IMR-90 (cell line): ENCODE measurements at regions not wholly inside any gene's neighbourhood (a gene's known extent, or its start where the extent isn't known, plus 50 kb on each side); places are given as distances from the start of the nearest gene placed in this dataset.

Experiments used
- ATAC-seq: fragments of 200-7000 bp; cut with Tn5 transposase; 2 replicates; pipeline ENCODE4 v1.9.1; 2020; ENCODE audit warnings: low read depth, mild to moderate bottlenecking, moderate library complexity
- BruUV-seq: library from RNA; stranded (reverse); fragments of 400-500 nt; replicated peaks from 2 replicates; lab custom pipeline; 2021; lab: Mats Ljungman, UMichigan
- CTCF ChIA-PET: fragments of 300-600 bp; formaldehyde crosslinking; extraction: SDS; loops from one replicate; lab custom pipeline; 2021; ENCODE audit warnings: antibody characterized with exemption; lab: Yijun Ruan, JAX
- POLR2A ChIA-PET: fragments of 300-600 bp; sonication (Branson Sonifier 250); formaldehyde crosslinking; loops from one replicate; lab custom pipeline; 2022; ENCODE audit warnings: antibody characterized with exemption; ENCODE audit not compliant: unreplicated experiment; lab: Charles Lee
- DNase-seq: peaks from one replicate; pipeline ENCODE4 v3.0.0; 2013
- H2AFZ ChIP-seq: replicated peaks from 2 replicates; pipeline ENCODE3; 2013; ENCODE audit warnings: low read length, mild to moderate bottlenecking; ENCODE audit not compliant: poor library complexity
- H2AK5ac ChIP-seq: 2 replicates; pipeline ENCODE4 v1.6.1; 2013; ENCODE audit warnings: low read depth, low read length, inconsistent platforms
- H2AK9ac ChIP-seq: replicated peaks from 2 replicates; pipeline ENCODE3; 2013; ENCODE audit warnings: mild to moderate bottlenecking, low read depth, low read length, moderate library complexity; ENCODE audit not compliant: poor library complexity
- H2BK120ac ChIP-seq: 2 replicates; pipeline ENCODE4 v1.6.1; 2013; ENCODE audit warnings: low read depth, low read length, inconsistent platforms
- H2BK15ac ChIP-seq: 3 replicates; pipeline ENCODE4 v1.6.1; 2013; ENCODE audit warnings: low read depth, low read length, inconsistent platforms
- H2BK20ac ChIP-seq: 2 replicates; pipeline ENCODE4 v1.6.1; 2013; ENCODE audit warnings: low read depth, mild to moderate bottlenecking, inconsistent platforms, low read length, moderate library complexity
- H2BK5ac ChIP-seq: 2 replicates; pipeline ENCODE4 v1.6.1; 2013; ENCODE audit warnings: mild to moderate bottlenecking, low read depth, low read length, inconsistent platforms; ENCODE audit not compliant: poor library complexity, severe bottlenecking
- H3K14ac ChIP-seq: replicated peaks from 2 replicates; pipeline ENCODE4 v1.6.1; 2013; ENCODE audit warnings: low read depth, low read length, inconsistent platforms
- H3K18ac ChIP-seq: 2 replicates; pipeline ENCODE4 v1.6.1; 2013; ENCODE audit warnings: low read depth, low read length, control low read depth
- H3K23ac ChIP-seq: 2 replicates; pipeline ENCODE4 v1.6.1; 2013; ENCODE audit warnings: low read depth, low read length, inconsistent platforms
- H3K27ac ChIP-seq: 2 replicates; pipeline ENCODE4 v1.5.1; 2013; ENCODE audit warnings: mild to moderate bottlenecking, control low read depth, low read length; ENCODE audit not compliant: insufficient read depth
- H3K27me3 ChIP-seq: 2 replicates; pipeline ENCODE4 v1.6.1; 2013; ENCODE audit warnings: low read length; ENCODE audit not compliant: control insufficient read depth, insufficient read depth
- H3K36me3 ChIP-seq: 2 replicates; pipeline ENCODE4 v1.6.1; 2013; ENCODE audit warnings: low read length, mixed read lengths; ENCODE audit not compliant: control insufficient read depth, insufficient read depth
- H3K4ac ChIP-seq: 2 replicates; pipeline ENCODE4 v1.6.1; 2013; ENCODE audit warnings: low read depth, low read length, inconsistent platforms
- H3K4me1 ChIP-seq: 2 replicates; pipeline ENCODE4 v1.6.1; 2013; ENCODE audit warnings: low read length, mixed read lengths; ENCODE audit not compliant: control insufficient read depth, insufficient read depth
- H3K4me2 ChIP-seq: 2 replicates; pipeline ENCODE4 v1.6.1; 2013; ENCODE audit warnings: low read depth, mild to moderate bottlenecking, control low read depth, low read length, moderate library complexity
- H3K4me3 ChIP-seq: 2 replicates; pipeline ENCODE4 v1.5.1; 2013; ENCODE audit warnings: low read depth, mild to moderate bottlenecking, control low read depth, low read length, moderate library complexity; ENCODE audit not compliant: insufficient read depth
- H3K56ac ChIP-seq: 2 replicates; pipeline ENCODE4 v1.6.1; 2013; ENCODE audit warnings: low read length, inconsistent platforms; ENCODE audit not compliant: insufficient read depth; ENCODE audit errors: extremely low read depth
- H3K79me1 ChIP-seq, 2 experiments: 2 replicates each; pipeline ENCODE4 v1.6.1; 2013; ENCODE audit warnings: low read length in 2 of 2, inconsistent platforms in 1 of 2, low read depth in 1 of 2
- H3K9ac ChIP-seq: 2 replicates; pipeline ENCODE4 v1.6.1; 2013; ENCODE audit warnings: low read depth, low read length, control low read depth
- H3K9me1 ChIP-seq: 2 replicates; pipeline ENCODE4 v1.6.1; 2013; ENCODE audit warnings: low read length, inconsistent platforms; ENCODE audit not compliant: insufficient read depth
- H3K9me3 ChIP-seq: 2 replicates; pipeline ENCODE4 v1.6.1; 2013; ENCODE audit warnings: low read length; ENCODE audit not compliant: control insufficient read depth, insufficient read depth
- H4K20me1 ChIP-seq: 2 replicates; pipeline ENCODE4 v1.6.1; 2013; ENCODE audit warnings: low read length, inconsistent platforms; ENCODE audit not compliant: insufficient read depth
- H4K5ac ChIP-seq: 2 replicates; pipeline ENCODE4 v1.6.1; 2013; ENCODE audit warnings: mild to moderate bottlenecking, low read depth, low read length, control low read depth
- H4K8ac ChIP-seq, 2 experiments: 2 replicates each; pipeline ENCODE4 v1.6.1; 2013; ENCODE audit warnings: low read depth in 2 of 2, low read length in 2 of 2, control low read depth in 1 of 2, inconsistent platforms in 1 of 2
- H4K91ac ChIP-seq: 2 replicates; pipeline ENCODE4 v1.6.1; 2013; ENCODE audit warnings: low read depth, low read length, inconsistent platforms; ENCODE audit not compliant: insufficient read depth
- BHLHE40 ChIP-seq: fragments of 150-350 bp; IDR thresholded peaks from 2 replicates; pipeline ENCODE4 v1.6.1; 2016; ENCODE audit warnings: mild to moderate bottlenecking, low read depth, low read length
- CEBPB ChIP-seq: IDR thresholded peaks from 2 replicates; pipeline ENCODE4 v1.6.1; 2012; ENCODE audit warnings: low read depth, low read length, improper control_type of control experiment
- CHD1 ChIP-seq: IDR thresholded peaks from 2 replicates; pipeline ENCODE4 v1.6.1; 2012; ENCODE audit warnings: low read depth, low read length, improper control_type of control experiment
- FOS ChIP-seq: fragments of 150-350 bp; IDR thresholded peaks from 2 replicates; pipeline ENCODE4 v1.6.1; 2016; ENCODE audit warnings: low read depth, low read length
- MAFK ChIP-seq: IDR thresholded peaks from 2 replicates; pipeline ENCODE4 v1.6.1; 2012; ENCODE audit warnings: low read depth, low read length, improper control_type of control experiment
- MAZ ChIP-seq: IDR thresholded peaks from 2 replicates; pipeline ENCODE4 v1.6.1; 2012; ENCODE audit warnings: low read depth, mild to moderate bottlenecking, low read length, improper control_type of control experiment, moderate library complexity, borderline replicate concordance
- MXI1 ChIP-seq: IDR thresholded peaks from 2 replicates; pipeline ENCODE4 v1.6.1; 2012; ENCODE audit warnings: low read depth, mild to moderate bottlenecking, low read length, moderate library complexity, borderline replicate concordance
- NFE2L2 ChIP-seq: fragments of 150-350 bp; IDR thresholded peaks from 2 replicates; pipeline ENCODE4 v1.6.1; 2016; ENCODE audit warnings: low read depth, mild to moderate bottlenecking, low read length
- POLR2A ChIP-seq: IDR thresholded peaks from 2 replicates; pipeline ENCODE4 v1.6.1; 2012; ENCODE audit warnings: mild to moderate bottlenecking, low read depth, low read length
- RAD21 ChIP-seq: IDR thresholded peaks from 2 replicates; pipeline ENCODE4 v1.6.1; 2012; ENCODE audit warnings: low read length, improper control_type of control experiment
- RCOR1 ChIP-seq: IDR thresholded peaks from 2 replicates; pipeline ENCODE4 v1.6.1; 2012; ENCODE audit warnings: mild to moderate bottlenecking, low read length, improper control_type of control experiment; ENCODE audit not compliant: insufficient replicate concordance
- RFX5 ChIP-seq: IDR thresholded peaks from 2 replicates; pipeline ENCODE4 v1.8.0; 2012; ENCODE audit warnings: low read depth, mild to moderate bottlenecking, low read length, moderate library complexity
- SMC3 ChIP-seq: fragments of 150-350 bp; IDR thresholded peaks from 2 replicates; pipeline ENCODE4 v1.6.1; 2016; ENCODE audit warnings: low read depth, mild to moderate bottlenecking, antibody characterized with exemption, low read length, moderate library complexity
- whole genome bisulfite sequencing, 2 experiments: methylation state at CpG; one replicate each; pipeline versions ENCODE4 v1.1.5 to v1.1.7; 2013; ENCODE audit warnings: missing lambda C conversion rate in 2 of 2; ENCODE audit not compliant: insufficient read length in 1 of 2; ENCODE audit errors: extremely low coverage in 2 of 2; 5-methylcytosine and 5-hydroxymethylcytosine counted together
- dilution Hi-C: fragments of 300-500 bp; cut with HindIII; formaldehyde crosslinking; loops from one replicate; pipeline ENCODE4 v1.14.3; 2018; ENCODE audit warnings: low sequenced_read_pairs; ENCODE audit not compliant: unreplicated experiment
- in situ Hi-C: fragments of 300-500 bp; cut with MboI; formaldehyde crosslinking; loops from 3 replicates; pipeline ENCODE4 v1.14.3; 2019; ENCODE audit warnings: low sequenced_read_pairs, inconsistent platforms, mixed read lengths
- intact Hi-C: fragments of 100-400 bp; cut with micrococcal nuclease; formaldehyde crosslinking; loops from 2 replicates; pipeline ENCODE4 v1.10.0; 2022
- TF ChIP-seq, protein P1 (sequence below): conservative IDR thresholded peaks from 2 replicates; pipeline ENCODE4 v1.5.1; 2012; ENCODE audit warnings: mild to moderate bottlenecking, low read depth, low read length, improper control_type of control experiment
- TF ChIP-seq, protein P2 (sequence below): fragments of 150-350 bp; IDR thresholded peaks from 2 replicates; pipeline ENCODE4 v1.6.1; 2016; ENCODE audit warnings: low read depth, mild to moderate bottlenecking, low read length, moderate library complexity, borderline replicate concordance
- TF ChIP-seq, protein P3 (sequence below): fragments of 150-350 bp; IDR thresholded peaks from 2 replicates; pipeline ENCODE4 v1.6.1; 2017; ENCODE audit warnings: mild to moderate bottlenecking, antibody characterized with exemption, low read length, low read depth

DNA sequence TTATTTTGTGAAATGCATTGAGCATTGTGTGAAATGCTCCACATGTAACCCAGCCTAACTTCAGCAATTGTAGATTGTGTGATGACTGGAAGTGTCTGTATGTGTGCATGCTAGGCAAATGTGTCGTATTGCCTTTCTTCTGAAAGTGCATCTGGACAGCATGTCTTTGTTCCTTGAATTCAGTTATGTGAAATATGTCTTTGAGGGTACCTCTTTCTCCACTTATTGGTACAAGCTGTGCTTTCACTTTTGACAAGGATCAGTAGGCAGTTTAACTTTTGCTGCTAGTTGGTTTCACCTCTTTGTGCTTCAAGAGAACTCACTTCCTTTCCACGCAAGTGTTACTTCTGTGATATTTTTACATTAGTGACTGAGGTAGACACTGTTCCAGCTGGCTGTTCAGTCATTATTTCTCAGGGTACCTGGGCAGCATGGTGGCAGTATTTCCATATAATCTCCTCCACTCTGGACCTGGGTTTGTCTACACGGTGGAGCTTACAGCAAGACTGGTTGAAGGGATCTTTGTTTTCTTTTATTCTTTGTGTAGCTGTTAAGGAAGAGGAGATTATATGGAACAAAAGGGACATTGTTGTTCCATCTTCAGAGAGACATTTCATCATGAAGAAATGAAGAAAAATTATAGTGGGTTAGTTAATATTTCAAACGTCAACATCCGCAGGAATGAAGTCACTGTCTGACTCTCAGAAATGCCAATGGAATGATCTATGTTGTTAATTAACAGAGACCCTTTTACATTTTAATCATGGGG lies 175.4 kb downstream of the UTRN start:
- H3K4ac ChIP-seq: no peak overlapping the region

More for the DNA sequence above, 175.4 kb downstream of the UTRN start:
- Histone ChIP-seq H3K9me1 (peaks cover 3% of the 10 kb centered on the region; the same call in 1 of the 2 replicates), H3K9me3 (no peaks in the 10 kb centered on the region), H4K20me1 (no peaks in the 10 kb centered on the region), H2BK15ac (no peak overlapping the region), H3K27ac (no peak overlapping the region), H3K14ac (no peak overlapping the region), H2AK9ac (no peak overlapping the region), H2BK120ac (no peak overlapping the region), H3K27me3 (no peaks in the 10 kb centered on the region), H3K18ac (no peak overlapping the region), H3K4me3 (no peak overlapping the region), H3K4me1 (no peaks in the 10 kb centered on the region), H3K56ac (no peak overlapping the region), H2BK5ac (no peak overlapping the region), H3K23ac (no peak overlapping the region), H2AK5ac (no peak overlapping the region), H3K36me3 (peaks cover 14% of the 10 kb centered on the region), H2BK20ac (no peak overlapping the region), H3K4me2 (no peak overlapping the region), H4K91ac (no peak overlapping the region), H2AFZ (no peak overlapping the region), H4K5ac (no peak overlapping the region), H4K8ac (no peak overlapping the region), H3K9ac (no peak overlapping the region), H3K79me1 (no peaks in the 10 kb centered on the region; a peak in 2 of 4 replicates)
- TF ChIP-seq RFX5 (no peak), CHD1 (no peak), FOS (no peak), CEBPB (no peak), RCOR1 (no peak), MAFK (no peak), BHLHE40 (no peak), SMC3 (no peak), RAD21 (no peak), NFE2L2 (no peak), MAZ (no peak), MXI1 (no peak), POLR2A (no peak)
- TF ChIP-seq, protein P1, sequence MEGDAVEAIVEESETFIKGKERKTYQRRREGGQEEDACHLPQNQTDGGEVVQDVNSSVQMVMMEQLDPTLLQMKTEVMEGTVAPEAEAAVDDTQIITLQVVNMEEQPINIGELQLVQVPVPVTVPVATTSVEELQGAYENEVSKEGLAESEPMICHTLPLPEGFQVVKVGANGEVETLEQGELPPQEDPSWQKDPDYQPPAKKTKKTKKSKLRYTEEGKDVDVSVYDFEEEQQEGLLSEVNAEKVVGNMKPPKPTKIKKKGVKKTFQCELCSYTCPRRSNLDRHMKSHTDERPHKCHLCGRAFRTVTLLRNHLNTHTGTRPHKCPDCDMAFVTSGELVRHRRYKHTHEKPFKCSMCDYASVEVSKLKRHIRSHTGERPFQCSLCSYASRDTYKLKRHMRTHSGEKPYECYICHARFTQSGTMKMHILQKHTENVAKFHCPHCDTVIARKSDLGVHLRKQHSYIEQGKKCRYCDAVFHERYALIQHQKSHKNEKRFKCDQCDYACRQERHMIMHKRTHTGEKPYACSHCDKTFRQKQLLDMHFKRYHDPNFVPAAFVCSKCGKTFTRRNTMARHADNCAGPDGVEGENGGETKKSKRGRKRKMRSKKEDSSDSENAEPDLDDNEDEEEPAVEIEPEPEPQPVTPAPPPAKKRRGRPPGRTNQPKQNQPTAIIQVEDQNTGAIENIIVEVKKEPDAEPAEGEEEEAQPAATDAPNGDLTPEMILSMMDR: no peak
- TF ChIP-seq, protein P2, sequence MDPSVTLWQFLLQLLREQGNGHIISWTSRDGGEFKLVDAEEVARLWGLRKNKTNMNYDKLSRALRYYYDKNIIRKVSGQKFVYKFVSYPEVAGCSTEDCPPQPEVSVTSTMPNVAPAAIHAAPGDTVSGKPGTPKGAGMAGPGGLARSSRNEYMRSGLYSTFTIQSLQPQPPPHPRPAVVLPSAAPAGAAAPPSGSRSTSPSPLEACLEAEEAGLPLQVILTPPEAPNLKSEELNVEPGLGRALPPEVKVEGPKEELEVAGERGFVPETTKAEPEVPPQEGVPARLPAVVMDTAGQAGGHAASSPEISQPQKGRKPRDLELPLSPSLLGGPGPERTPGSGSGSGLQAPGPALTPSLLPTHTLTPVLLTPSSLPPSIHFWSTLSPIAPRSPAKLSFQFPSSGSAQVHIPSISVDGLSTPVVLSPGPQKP: no peak
- TF ChIP-seq, protein P3, sequence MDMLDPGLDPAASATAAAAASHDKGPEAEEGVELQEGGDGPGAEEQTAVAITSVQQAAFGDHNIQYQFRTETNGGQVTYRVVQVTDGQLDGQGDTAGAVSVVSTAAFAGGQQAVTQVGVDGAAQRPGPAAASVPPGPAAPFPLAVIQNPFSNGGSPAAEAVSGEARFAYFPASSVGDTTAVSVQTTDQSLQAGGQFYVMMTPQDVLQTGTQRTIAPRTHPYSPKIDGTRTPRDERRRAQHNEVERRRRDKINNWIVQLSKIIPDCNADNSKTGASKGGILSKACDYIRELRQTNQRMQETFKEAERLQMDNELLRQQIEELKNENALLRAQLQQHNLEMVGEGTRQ: no peak
- DNase-seq: no peak
- BruUV-seq: no TSS peak
- intact Hi-C loops (no loop called here), dilution Hi-C loops (no loop called here), in situ Hi-C loops (no loop called here)
- no peak for ATAC-seq
- POLR2A ChIA-PET: no interaction called here
- no CpG with 5 or more reads among the region's 5 CpGs for WGBS, 2 experiments
- CTCF ChIA-PET: interaction anchor here (0.7 kb wide), 1 partner anchor 11 kb away, joined by 3 read pairs; no protein-coding TSS in a partner anchor
